AG09309 (cell line): ENCODE measurements at regions not wholly inside any gene's neighbourhood (a gene's known extent, or its start where the extent isn't known, plus 50 kb on each side); places are given as distances from the start of the nearest gene placed in this dataset.
A peak's percentile ranks its signal among the peaks of the same experiment; 100 is the strongest.

Experiments used
- DNase-seq: peaks from one replicate; pipeline ENCODE4 v3.0.0-alpha.2; 2010; ENCODE audit warnings: low read depth
- H3K4me3 ChIP-seq: 2 replicates; pipeline ENCODE4 v1.5.1; 2011; ENCODE audit warnings: mild to moderate bottlenecking, low read depth, low read length, moderate library complexity; ENCODE audit not compliant: control insufficient read depth
- TF ChIP-seq, protein P1 (sequence below): IDR thresholded peaks from 2 replicates; pipeline ENCODE4 v1.5.1; 2011; ENCODE audit warnings: mild to moderate bottlenecking, low read depth, low read length, inconsistent platforms; ENCODE audit not compliant: insufficient read depth, control insufficient read depth; ENCODE audit errors: missing control alignments

DNA sequence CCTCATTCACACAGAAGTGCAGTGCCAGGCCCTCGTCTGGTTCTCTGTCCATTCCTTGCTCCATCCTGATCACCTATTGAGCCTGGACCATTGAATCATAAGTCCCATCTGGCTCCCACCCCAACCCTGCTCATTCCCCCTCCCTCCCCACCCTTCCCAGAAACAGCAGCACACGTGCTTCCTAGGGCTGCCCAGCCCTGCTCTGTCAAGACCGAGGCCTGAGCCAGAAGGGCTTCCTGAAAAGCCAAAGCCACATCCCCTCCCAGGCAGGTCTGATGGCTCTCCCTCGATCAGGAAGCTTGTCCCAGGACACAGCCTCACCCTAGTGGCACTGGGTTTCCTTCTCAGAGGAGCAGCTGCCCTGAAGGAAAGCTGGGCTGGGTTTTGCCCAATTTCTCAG lies 79.8 kb upstream of the FZD7 start:
- DNase-seq = no peak
- TF ChIP-seq, protein P1, sequence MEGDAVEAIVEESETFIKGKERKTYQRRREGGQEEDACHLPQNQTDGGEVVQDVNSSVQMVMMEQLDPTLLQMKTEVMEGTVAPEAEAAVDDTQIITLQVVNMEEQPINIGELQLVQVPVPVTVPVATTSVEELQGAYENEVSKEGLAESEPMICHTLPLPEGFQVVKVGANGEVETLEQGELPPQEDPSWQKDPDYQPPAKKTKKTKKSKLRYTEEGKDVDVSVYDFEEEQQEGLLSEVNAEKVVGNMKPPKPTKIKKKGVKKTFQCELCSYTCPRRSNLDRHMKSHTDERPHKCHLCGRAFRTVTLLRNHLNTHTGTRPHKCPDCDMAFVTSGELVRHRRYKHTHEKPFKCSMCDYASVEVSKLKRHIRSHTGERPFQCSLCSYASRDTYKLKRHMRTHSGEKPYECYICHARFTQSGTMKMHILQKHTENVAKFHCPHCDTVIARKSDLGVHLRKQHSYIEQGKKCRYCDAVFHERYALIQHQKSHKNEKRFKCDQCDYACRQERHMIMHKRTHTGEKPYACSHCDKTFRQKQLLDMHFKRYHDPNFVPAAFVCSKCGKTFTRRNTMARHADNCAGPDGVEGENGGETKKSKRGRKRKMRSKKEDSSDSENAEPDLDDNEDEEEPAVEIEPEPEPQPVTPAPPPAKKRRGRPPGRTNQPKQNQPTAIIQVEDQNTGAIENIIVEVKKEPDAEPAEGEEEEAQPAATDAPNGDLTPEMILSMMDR = no peak
- H3K4me3 ChIP-seq = no peak overlapping the region

DNA sequence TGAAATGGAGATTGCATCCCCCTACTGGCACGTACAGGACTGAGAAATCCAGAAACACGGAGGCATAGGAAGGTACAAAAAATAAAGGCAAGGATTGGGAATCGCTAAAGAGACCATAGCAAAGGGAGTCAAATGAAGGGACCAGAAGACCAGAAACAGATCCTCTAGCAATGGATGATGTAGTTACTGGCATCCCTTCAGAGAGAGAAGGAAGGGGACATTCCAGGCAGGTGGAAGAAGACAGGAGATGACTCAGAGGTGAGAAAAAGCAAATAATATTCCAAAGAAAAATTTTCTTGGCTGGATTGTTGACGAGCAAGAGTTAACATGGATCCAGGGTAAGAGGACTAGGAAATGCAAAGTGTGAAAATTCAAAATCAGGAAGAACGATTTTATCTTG lies 78.4 kb upstream of the FZD7 start:
- no peak for DNase-seq
- H3K4me3 ChIP-seq = no peak overlapping the region
- TF ChIP-seq, protein P1 = no peak

DNA sequence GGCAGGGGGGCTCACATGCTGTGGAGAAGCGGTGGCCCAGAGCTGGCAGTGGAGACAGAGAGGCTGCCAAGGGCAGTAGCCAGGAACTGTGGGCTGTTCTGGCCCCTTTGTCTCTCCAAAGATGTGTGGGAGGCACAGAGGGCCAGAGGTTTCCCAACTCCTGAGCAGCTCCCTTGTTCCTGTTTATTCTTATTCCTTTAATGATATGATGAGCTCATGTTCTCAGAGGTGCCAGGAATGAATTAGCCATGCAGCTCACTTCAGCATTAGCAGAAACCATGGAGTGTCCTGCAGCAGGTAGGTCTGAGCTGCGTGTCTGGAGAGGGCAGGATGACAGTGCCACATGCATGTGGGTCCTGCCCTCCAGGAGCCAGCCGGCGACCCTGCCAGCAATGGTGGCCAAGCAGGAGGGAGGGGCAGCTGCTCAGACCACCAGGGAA lies 77.9 kb upstream of the FZD7 start:
- no peak overlapping the region for H3K4me3 ChIP-seq
- TF ChIP-seq, protein P1 = no peak
- DNase-seq = no peak

- DNase-seq = no peak
- TF ChIP-seq, protein P1 = no peak
- no peak overlapping the region for H3K4me3 ChIP-seq
Observed at GRCh38 chr2:201956361-201956760, 77.3 kb upstream of the FZD7 start.

GRCh38 chr2:201957091-201957490 lies 76.6 kb upstream of the FZD7 start:
- DNase-seq = no peak
- no peak overlapping the region for H3K4me3 ChIP-seq
- TF ChIP-seq, protein P1 = no peak

DNA sequence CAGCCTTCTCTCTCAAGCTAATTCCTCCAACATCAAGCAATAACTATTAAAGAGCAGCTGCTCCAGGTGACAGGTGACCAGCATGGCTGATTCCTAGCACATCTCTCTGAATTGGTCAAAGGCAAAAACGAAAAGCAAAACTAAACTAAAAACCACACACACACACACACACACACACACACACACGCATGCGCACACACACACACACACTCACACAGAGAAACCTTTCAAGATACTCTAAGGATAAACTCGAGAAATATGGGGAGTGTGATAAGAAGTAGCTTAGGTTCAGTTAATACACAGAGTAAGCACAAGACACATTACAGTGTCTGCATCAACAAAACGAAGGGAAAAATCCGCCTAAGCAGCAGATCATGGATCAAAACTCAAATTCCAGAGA lies 74.5 kb upstream of the FZD7 start:
- no peak overlapping the region for H3K4me3 ChIP-seq
- TF ChIP-seq, protein P1 = no peak
- DNase-seq = no peak

- DNase-seq = peak; percentile 45
- no peak overlapping the region for H3K4me3 ChIP-seq
- TF ChIP-seq, protein P1 = no peak
Observed at GRCh38 chr2:201959626-201960025, 74.0 kb upstream of the FZD7 start.
